ENCODE measurements at regions not wholly inside any gene's neighbourhood (a gene's known extent, or its start where the extent isn't known, plus 50 kb on each side); places are given as distances from the start of the nearest gene placed in this dataset.

GRCh38 chr9:81079055-81079454, 610.3 kb downstream of the TLE1 start:
- Histone ChIP-seq H3K36me3 (no peaks in the 10 kb centered on the region), H3K27ac (no peak overlapping the region), H3K4me1 (peaks cover 0 to 4% (median 0%) of the 10 kb centered on the region in 3 donors), H3K4me3 (no peak overlapping the region), H3K9me3 (no peaks in the 10 kb centered on the region), H3K27me3 (no peaks in the 10 kb centered on the region)
- WGBS, 2 donors: 87 to 92% methylated on average over 2 of the region's 2 CpGs
- FAIRE-seq (no peak), DNase-seq (no peak), ATAC-seq (no peak)
- intact Hi-C loops (cut with DNase I): no loop called here
- no peak for TF ChIP-seq CTCF (IDR thresholded peaks at IDR 0.05)

GRCh38 chr9:81078555-81078954, 610.8 kb downstream of the TLE1 start:
- TF ChIP-seq CTCF (IDR thresholded peaks at IDR 0.05): no peak
- intact Hi-C loops (cut with DNase I): no loop called here
- H3K9me3 ChIP-seq: no peaks in the 10 kb centered on the region
- DNase-seq: no peak
- no peaks in the 10 kb centered on the region for H3K36me3 ChIP-seq
- H3K27me3 ChIP-seq: no peaks in the 10 kb centered on the region
- 69 to 80% methylated on average over 3 of the region's 3 CpGs for WGBS, 2 donors
- FAIRE-seq: no peak
- H3K4me3 ChIP-seq: no peak overlapping the region
- peaks cover 0 to under 1% (median 0%) of the 10 kb centered on the region in 3 donors for H3K4me1 ChIP-seq
- H3K27ac ChIP-seq: no peak overlapping the region
- ATAC-seq: no peak

- no peak for DNase-seq
- H3K27me3 ChIP-seq: no peaks in the 10 kb centered on the region
- no peak for FAIRE-seq
- no peak overlapping the region for H3K4me3 ChIP-seq
- TF ChIP-seq CTCF (IDR thresholded peaks at IDR 0.05): no peak
- H3K9me3 ChIP-seq: no peaks in the 10 kb centered on the region
- ATAC-seq: no peak
- intact Hi-C loops (cut with DNase I): no loop called here
- H3K4me1 ChIP-seq: no peaks in the 10 kb centered on the region
- H3K27ac ChIP-seq: no peak overlapping the region
- H3K36me3 ChIP-seq: no peaks in the 10 kb centered on the region
Measured at GRCh38 chr9:81077572-81077971, 611.8 kb downstream of the TLE1 start.

GRCh38 chr9:81076131-81076530, 613.2 kb downstream of the TLE1 start:
- H3K4me1 ChIP-seq: no peaks in the 10 kb centered on the region
- FAIRE-seq: no peak
- no peaks in the 10 kb centered on the region for H3K27me3 ChIP-seq
- no peaks in the 10 kb centered on the region for H3K9me3 ChIP-seq
- no peak overlapping the region for H3K27ac ChIP-seq
- DNase-seq: no peak
- no peak for ATAC-seq
- no peak overlapping the region for H3K4me3 ChIP-seq
- no peak for TF ChIP-seq CTCF (IDR thresholded peaks at IDR 0.05)
- intact Hi-C loops (cut with DNase I): no loop called here
- WGBS, 2 donors: 49 to 67% methylated on average over 2 of the region's 2 CpGs
- no peaks in the 10 kb centered on the region for H3K36me3 ChIP-seq

GRCh38 chr9:81074221-81074620, 615.1 kb downstream of the TLE1 start:
- FAIRE-seq (no peak), ATAC-seq (no peak), DNase-seq (no peak)
- no peak overlapping the region for H3K27ac ChIP-seq
- no peaks in the 10 kb centered on the region for H3K9me3 ChIP-seq
- H3K4me1 ChIP-seq: no peaks in the 10 kb centered on the region
- intact Hi-C loops (cut with DNase I): no loop called here
- H3K27me3 ChIP-seq: no peaks in the 10 kb centered on the region
- no peak overlapping the region for H3K4me3 ChIP-seq
- WGBS, 2 donors: 65 to 72% methylated on average over 4 of the region's 4 CpGs
- no peak for TF ChIP-seq CTCF (IDR thresholded peaks at IDR 0.05)
- H3K36me3 ChIP-seq: no peaks in the 10 kb centered on the region

Measured in pancreas (tissue), 10 donors.